HCT116 (cell line): ENCODE measurements at regions not wholly inside any gene's neighbourhood (a gene's known extent, or its start where the extent isn't known, plus 50 kb on each side); places are given as distances from the start of the nearest gene placed in this dataset.

Experiments
- CTCF ChIP-seq, 3 experiments: fragments of 200-600 bp in 1 of 3; sonication (generic) in 1 of 3; IDR thresholded peaks in 2 of 3; conservative IDR thresholded peaks in 1 of 3; 2 replicates each; pipeline ENCODE4 v1.5.1; 2012 to 2017; ENCODE audit warnings: low read depth in 2 of 3, low read length in 2 of 3, antibody characterized with exemption in 1 of 3, borderline replicate concordance in 1 of 3, control low read depth in 1 of 3, mild to moderate bottlenecking in 1 of 3, mixed read lengths in 1 of 3, mixed run types in 1 of 3, moderate library complexity in 1 of 3; ENCODE audit not compliant: insufficient read depth in 1 of 3
- SIN3A ChIP-seq: IDR thresholded peaks from 2 replicates; pipeline ENCODE4 v1.6.1; 2012; ENCODE audit warnings: low read depth
- YY1 ChIP-seq: IDR thresholded peaks from 2 replicates; pipeline ENCODE4 v1.6.1; 2011; ENCODE audit warnings: low read length, low read depth, moderate library complexity, mild to moderate bottlenecking; ENCODE audit not compliant: insufficient replicate concordance; ENCODE audit errors: extremely low read depth

GRCh38 chr5:135159626-135160025 lies 125.6 kb upstream of the PITX1 start:
- TF ChIP-seq YY1 (no peak), SIN3A (no peak), CTCF (IDR thresholded peaks at IDR 0.05 in 2 of 3, conservative IDR thresholded peaks at IDR 0.05 in 1 of 3; ENCODE audit: borderline replicate concordance in 1 of 3, insufficient read depth in 1 of 3, low read depth in 2 of 3, low read length in 2 of 3) (no peak)
